Heart left ventricle (tissue), 16 donors: ENCODE measurements at regions not wholly inside any gene's neighbourhood (a gene's known extent, or its start where the extent isn't known, plus 50 kb on each side); places are given as distances from the start of the nearest gene placed in this dataset.
A peak's percentile ranks its signal among the peaks of the same experiment; 100 is the strongest.

ENCODE experiments used
- ATAC-seq, 4 donors: fragments of 200-7000 bp; cut with Tn5 transposase; one replicate each; pipeline ENCODE4 v1.9.1; 2020 to 2022; ENCODE audit warnings: moderate library complexity in 4 of 4, mild to moderate bottlenecking in 3 of 4, moderate number of reproducible peaks in 1 of 4
- DNase-seq, 5 donors: peaks; one replicate each; pipeline ENCODE4 v3.0.0-alpha.2; 2020
- H3K27ac ChIP-seq, 12 donors: fragments of 200-600 bp; sonication (generic) in 4 of 12; one replicate each; pipeline versions ENCODE4 v1.5.0 to v1.8.0; 2016 to 2022; ENCODE audit warnings: mild to moderate bottlenecking in 2 of 12
- H3K27me3 ChIP-seq, 9 donors: fragments of 200-600 bp; sonication (generic) in 2 of 9; one replicate each; pipeline versions ENCODE4 v1.5.1 to v1.8.0; 2016 to 2022; ENCODE audit warnings: mild to moderate bottlenecking in 3 of 9
- H3K36me3 ChIP-seq, 9 donors: fragments of 200-600 bp; sonication (generic) in 2 of 9; one replicate each; pipeline versions ENCODE4 v1.5.0 to v1.8.0; 2018 to 2022; ENCODE audit warnings: mild to moderate bottlenecking in 2 of 9
- H3K4me1 ChIP-seq, 12 donors: fragments of 200-600 bp; sonication (generic) in 4 of 12; one replicate each; pipeline versions ENCODE4 v1.5.0 to v1.8.0; 2016 to 2022; ENCODE audit warnings: mild to moderate bottlenecking in 3 of 12
- H3K4me3 ChIP-seq, 12 donors: fragments of 200-600 bp; sonication (generic) in 4 of 12; one replicate each; pipeline versions ENCODE4 v1.5.0 to v1.8.0; 2017 to 2022; ENCODE audit warnings: mild to moderate bottlenecking in 9 of 12, moderate library complexity in 4 of 12
- H3K9me3 ChIP-seq, 12 donors: fragments of 200-600 bp; sonication (generic) in 4 of 12; one replicate each; pipeline versions ENCODE4 v1.5.0 to v1.8.0; 2016 to 2022; ENCODE audit warnings: mild to moderate bottlenecking in 1 of 12
- POLR2A ChIP-seq, 2 donors: fragments of 450-650 bp; IDR thresholded peaks; one replicate each; pipeline ENCODE4 v1.6.1; 2017; ENCODE audit warnings: antibody characterized with exemption in 2 of 2, mild to moderate bottlenecking in 2 of 2, moderate library complexity in 2 of 2
- WGBS, 4 donors: extraction: QIAGEN DNeasy Blood & Tissue Kit in 2 of 4; methylation state at CpG; one replicate each; pipeline versions ENCODE4 v1.1.5 to v1.1.7; 2013 to 2018; 5-methylcytosine and 5-hydroxymethylcytosine counted together
- intact Hi-C, 10 donors: fragments of 100-400 bp; cut with DNase I; formaldehyde crosslinking; loops; one replicate each; pipeline versions ENCODE4 v1.11.1 to v1.14.2; 2022
- TF ChIP-seq, protein P1 (sequence below), 12 donors: fragments of 200-600 bp; sonication (generic) in 4 of 12; IDR thresholded peaks; one replicate each; pipeline versions ENCODE4 v1.5.0 to v1.8.0; 2018 to 2022; ENCODE audit warnings: antibody characterized with exemption in 12 of 12, mild to moderate bottlenecking in 5 of 12
- donor health status: ischemic (EF 13 %, LVEDD 7.1; RV severe dilation, severe dysfunction).
- donor health status: healthy with polysubstance abuse.
- donor health status: DM: no; HTN: yes; CAD: no.
- donor health status: DM: no; HTN: no; CAD: no.
- donor health status: ischemic (EF 25% LVEDD 6.9; RV normal size, moderate dysfunction).
- donor health status: ischemic (EF 25% LVEDD 5.7; RV mildly dilated, moderate dysfunction).
- donor health status: healthy.
- donor health status: DM: yes; HTN: yes; CAD: no.
- donor health status: ischemic (EF 35%, LVEDD 5.7; RV mildly dilated, moderate dysfunction).
- donor health status: nonischemic (EF 11% LVEDD 7.7; RV severe dilation, severe dysfunction).
- donor health status: DM: yes; HTN: yes; CAD: no.
- donor health status: PGD.
- donor health status: ischemic (EF 29% LVEDD 5.4; RV normal size, mild dysfunction).
- donor health status: nonischemic (EF 23%, LVEDD 6.1; RV moderate dilation, normal function).

DNA sequence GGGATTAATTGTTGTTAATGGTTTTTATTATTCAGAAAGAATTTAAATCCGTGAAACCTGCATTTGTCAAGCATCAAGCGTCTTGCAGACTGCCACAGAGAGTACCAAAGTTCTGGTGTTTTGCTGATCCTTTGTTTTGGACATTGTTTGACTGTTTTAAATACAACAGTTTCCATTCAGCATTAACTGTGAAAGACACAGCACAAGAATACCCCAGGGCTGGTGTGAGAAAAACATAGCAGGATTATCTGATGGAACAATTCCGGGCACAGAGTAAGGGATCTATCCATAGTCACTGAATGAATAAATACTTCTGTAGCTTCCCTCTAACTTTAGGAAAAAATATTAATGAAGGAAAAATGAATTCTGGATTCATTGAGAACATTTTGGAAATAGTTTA lies 202.3 kb downstream of the LTN1 start:
- ATAC-seq (peak in 1 of 4 donors; percentile 34), DNase-seq (no peak)
- H3K4me1 ChIP-seq = peaks cover 0 to 12% (median 5%) of the 10 kb centered on the region in 12 donors
- WGBS, 4 donors = 50 to 68% (median 63%) methylated on average over 3 of the region's 3 CpGs
- H3K4me3 ChIP-seq = no peak overlapping the region
- peak overlapping the region in 1 of 12 donors; percentile 6 for H3K27ac ChIP-seq
- no peaks in the 10 kb centered on the region for H3K36me3 ChIP-seq
- H3K9me3 ChIP-seq = peaks cover 0 to 10% (median 0%) of the 10 kb centered on the region in 12 donors
- no peaks in the 10 kb centered on the region for H3K27me3 ChIP-seq
- TF ChIP-seq, protein P1, sequence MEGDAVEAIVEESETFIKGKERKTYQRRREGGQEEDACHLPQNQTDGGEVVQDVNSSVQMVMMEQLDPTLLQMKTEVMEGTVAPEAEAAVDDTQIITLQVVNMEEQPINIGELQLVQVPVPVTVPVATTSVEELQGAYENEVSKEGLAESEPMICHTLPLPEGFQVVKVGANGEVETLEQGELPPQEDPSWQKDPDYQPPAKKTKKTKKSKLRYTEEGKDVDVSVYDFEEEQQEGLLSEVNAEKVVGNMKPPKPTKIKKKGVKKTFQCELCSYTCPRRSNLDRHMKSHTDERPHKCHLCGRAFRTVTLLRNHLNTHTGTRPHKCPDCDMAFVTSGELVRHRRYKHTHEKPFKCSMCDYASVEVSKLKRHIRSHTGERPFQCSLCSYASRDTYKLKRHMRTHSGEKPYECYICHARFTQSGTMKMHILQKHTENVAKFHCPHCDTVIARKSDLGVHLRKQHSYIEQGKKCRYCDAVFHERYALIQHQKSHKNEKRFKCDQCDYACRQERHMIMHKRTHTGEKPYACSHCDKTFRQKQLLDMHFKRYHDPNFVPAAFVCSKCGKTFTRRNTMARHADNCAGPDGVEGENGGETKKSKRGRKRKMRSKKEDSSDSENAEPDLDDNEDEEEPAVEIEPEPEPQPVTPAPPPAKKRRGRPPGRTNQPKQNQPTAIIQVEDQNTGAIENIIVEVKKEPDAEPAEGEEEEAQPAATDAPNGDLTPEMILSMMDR (IDR thresholded peaks at IDR 0.05) = no peak
- TF ChIP-seq POLR2A (IDR thresholded peaks at IDR 0.05) = no peak
- intact Hi-C loops = loop anchor here in 4 of 10 donors (5.0 to 10.0 kb wide), 5 partner anchors 43 to 1943 kb away; partner anchors contain the start of gene ADAMTS1 (in 1 of the 4)

DNA sequence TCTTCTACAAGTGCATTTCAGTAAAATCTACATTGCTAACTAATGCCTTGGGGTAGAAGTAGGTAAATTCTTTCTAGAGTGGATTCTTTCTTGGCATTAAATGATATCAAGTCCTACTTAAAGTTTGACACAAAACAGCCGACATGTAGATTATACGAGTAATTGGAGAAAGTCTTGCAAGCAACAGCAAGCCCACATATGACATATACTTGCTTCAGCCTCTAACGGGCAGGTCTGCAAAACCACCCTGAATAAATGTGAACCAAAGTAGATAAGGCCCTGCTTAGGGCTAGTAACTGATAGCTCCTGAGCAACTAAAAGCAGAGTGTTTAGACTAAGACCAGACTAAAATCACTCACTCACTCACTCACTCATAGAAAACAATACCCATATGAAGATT lies 203.2 kb downstream of the LTN1 start:
- Histone ChIP-seq H3K4me3 (no peak overlapping the region), H3K36me3 (no peaks in the 10 kb centered on the region), H3K27me3 (no peaks in the 10 kb centered on the region), H3K4me1 (peaks cover 0 to 12% (median 5%) of the 10 kb centered on the region in 12 donors), H3K9me3 (peaks cover 0 to 12% (median 0%) of the 10 kb centered on the region in 12 donors), H3K27ac (peak overlapping the region in 1 of 12 donors; percentile 37)
- intact Hi-C loops = no loop called here
- WGBS, 4 donors = 37 to 42% (median 38%) methylated on average over 3 of the region's 3 CpGs
- ATAC-seq (no peak), DNase-seq (no peak)
- TF ChIP-seq, protein P1 (IDR thresholded peaks at IDR 0.05) = no peak
- no peak for TF ChIP-seq POLR2A (IDR thresholded peaks at IDR 0.05)

DNA sequence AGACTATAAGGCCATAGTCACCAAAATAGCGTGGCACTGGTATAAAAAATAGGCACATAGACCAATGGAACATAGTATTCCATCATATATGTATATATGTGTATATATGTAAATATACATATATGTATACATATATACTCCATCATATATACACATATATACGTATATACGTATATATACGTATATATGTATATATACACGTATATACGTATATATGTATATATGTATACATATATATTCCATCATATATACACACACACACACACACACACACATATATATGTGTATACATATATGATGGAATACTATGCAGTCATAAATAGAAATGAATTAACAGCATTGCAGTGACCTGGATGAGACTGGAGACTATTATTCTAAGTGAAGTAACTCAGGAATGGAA lies 204.6 kb downstream of the LTN1 start:
- Histone ChIP-seq H3K4me1 (peaks cover 0 to 12% (median 5%) of the 10 kb centered on the region in 12 donors), H3K4me3 (no peak overlapping the region), H3K27ac (no peak overlapping the region), H3K36me3 (no peaks in the 10 kb centered on the region), H3K9me3 (peaks cover 0 to 12% (median 0%) of the 10 kb centered on the region in 12 donors), H3K27me3 (no peaks in the 10 kb centered on the region)
- DNase-seq = no peak
- TF ChIP-seq, protein P1 (IDR thresholded peaks at IDR 0.05) = no peak
- no peak for TF ChIP-seq POLR2A (IDR thresholded peaks at IDR 0.05)
- no peak for ATAC-seq
- intact Hi-C loops = no loop called here
- WGBS, 4 donors = 85 to 97% (median 88%) methylated on average over 6 of the region's 6 CpGs

DNA sequence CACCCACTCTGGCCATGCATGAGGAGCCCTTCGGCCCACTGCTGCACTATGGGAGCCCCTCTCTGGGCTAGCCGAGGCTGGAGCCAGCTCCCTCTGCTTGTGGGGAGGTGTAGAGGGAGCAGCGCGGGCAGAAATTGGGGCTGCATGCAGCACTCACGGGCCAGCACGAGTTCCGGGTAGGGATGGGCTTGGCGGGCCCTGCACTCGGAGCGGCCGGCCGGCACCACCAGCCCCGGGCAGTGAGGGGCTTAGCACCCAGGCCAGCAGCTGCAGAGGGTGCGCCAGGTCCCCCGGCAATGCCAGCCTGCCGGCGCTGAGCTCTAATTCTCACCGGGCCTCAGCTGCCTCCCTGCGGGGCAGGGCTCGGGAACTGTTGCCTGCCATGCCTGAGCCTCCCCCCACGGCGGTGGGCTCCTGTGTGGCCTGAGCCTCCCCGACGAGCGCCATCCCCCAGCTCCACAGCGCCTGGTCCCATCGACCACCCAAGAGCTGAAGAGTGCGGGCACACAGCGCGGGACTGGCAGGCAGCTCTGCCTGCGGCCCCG lies 209.0 kb downstream of the LTN1 start:
- TF ChIP-seq POLR2A (IDR thresholded peaks at IDR 0.05) = no peak
- TF ChIP-seq, protein P1 (IDR thresholded peaks at IDR 0.05) = no peak
- no peaks in the 10 kb centered on the region for H3K4me1 ChIP-seq
- peaks cover 0 to 12% (median 0%) of the 10 kb centered on the region in 12 donors for H3K9me3 ChIP-seq
- ATAC-seq = no peak
- intact Hi-C loops = no loop called here
- no peaks in the 10 kb centered on the region for H3K27me3 ChIP-seq
- no peaks in the 10 kb centered on the region for H3K36me3 ChIP-seq
- H3K4me3 ChIP-seq = no peak overlapping the region
- H3K27ac ChIP-seq = no peak overlapping the region
- 93 to 100% (median 97%) methylated on average over 4 to 32 of the region's 32 CpGs for WGBS, 4 donors
- peak in 1 of 5 donors; percentile 40 for DNase-seq
